ENCODE measurements at regions not wholly inside any gene's neighbourhood (a gene's known extent, or its start where the extent isn't known, plus 50 kb on each side); places are given as distances from the start of the nearest gene placed in this dataset.

DNA sequence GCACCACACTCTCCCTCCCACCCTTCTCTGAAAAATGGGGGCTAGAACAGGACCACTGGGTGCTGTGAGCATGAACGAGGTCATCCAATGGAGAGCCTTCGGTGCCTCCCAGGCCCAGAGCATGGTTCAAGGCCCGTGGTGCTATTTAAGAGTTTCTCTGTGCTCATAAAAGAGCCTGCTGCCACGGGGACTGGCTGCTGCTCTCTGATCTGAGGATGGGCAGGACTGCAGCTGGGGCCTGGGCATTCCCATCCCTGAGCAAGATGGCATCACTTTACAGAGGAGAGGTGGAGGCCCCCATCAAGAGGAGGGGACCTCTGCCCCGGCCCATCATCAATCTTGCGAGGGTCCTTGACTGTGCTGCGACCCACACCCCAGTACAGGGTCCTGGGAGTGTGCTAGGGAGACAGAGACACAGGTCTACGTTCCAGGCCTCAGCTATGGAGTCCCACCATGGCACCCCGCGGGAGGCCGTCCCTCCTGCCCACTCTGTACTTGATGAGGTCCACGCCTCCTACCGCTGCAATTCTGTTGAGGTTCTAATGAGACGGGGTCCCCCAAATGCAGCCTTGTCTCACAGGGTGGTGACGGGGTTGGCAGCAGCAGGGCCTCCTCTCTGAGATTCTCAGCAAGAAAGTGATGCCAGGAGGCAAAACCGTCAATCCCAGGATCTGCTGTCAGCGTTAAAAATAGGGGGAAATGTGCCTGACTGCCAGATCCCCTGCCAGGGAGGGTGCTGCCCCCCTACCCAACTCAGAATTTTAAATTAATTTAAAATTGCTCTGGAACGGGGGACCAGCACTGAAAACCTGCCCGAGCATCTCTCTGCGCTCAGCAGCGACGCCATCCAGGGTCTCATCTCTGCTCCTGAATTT is 405.4 kb downstream of the SHANK2 start:
- no peak overlapping the region for H3K9ac ChIP-seq (ENCODE audit: extremely low read depth, insufficient read length, low read length)
- H2AFZ ChIP-seq (ENCODE audit: low read length) = no peak overlapping the region
- no peak for TF ChIP-seq CTCF (conservative IDR thresholded peaks at IDR 0.05)
- H3T11ph ChIP-seq (ENCODE audit: low read length) = no peak overlapping the region
- no peak overlapping the region for H3K18ac ChIP-seq (ENCODE audit: insufficient read length, low read depth, low read length)
- no peaks in the 10 kb centered on the region for H3K4me1 ChIP-seq (ENCODE audit: insufficient read depth, low read length)
- H3K79me1 ChIP-seq (ENCODE audit: insufficient read depth, low read depth, low read length, poor library complexity, severe bottlenecking) = no peaks in the 10 kb centered on the region
- no peak overlapping the region for H4K5ac ChIP-seq (ENCODE audit: insufficient read length, low read depth, low read length)
- no peak overlapping the region; the same call in 1 of the 2 replicates for H3K14ac ChIP-seq (ENCODE audit: insufficient read depth, low read length)
- WGBS (ENCODE audit: extremely low coverage, insufficient read length, low lambda C conversion rate) = no CpG with 5 or more reads among the region's 22 CpGs
- H3K4me3 Mint-ChIP-seq = no peak overlapping the region
- no peak overlapping the region for H2AK5ac ChIP-seq (ENCODE audit: insufficient read length, low read length)
- H3K23me2 ChIP-seq (ENCODE audit: insufficient read length, low read depth, low read length, poor library complexity, severe bottlenecking) = no peaks in the 10 kb centered on the region
- H2BK12ac ChIP-seq (ENCODE audit: insufficient read length, low read depth, low read length) = no peak overlapping the region
- H4K91ac ChIP-seq (ENCODE audit: insufficient read length, low read depth, low read length) = no peak overlapping the region
- H3K9me3 Mint-ChIP-seq = no peaks in the 10 kb centered on the region
- H3K79me2 ChIP-seq (ENCODE audit: insufficient read depth, low read length) = no peaks in the 10 kb centered on the region
- peaks cover 8 to 23% of the 10 kb centered on the region in 2 experiments for H3K4me1 Mint-ChIP-seq
- no peaks in the 10 kb centered on the region for H3K36me3 Mint-ChIP-seq (ENCODE audit: insufficient read depth in 1 of 3, low read depth in 3 of 3)
- no peaks in the 10 kb centered on the region for H3K9me3 ChIP-seq (ENCODE audit: control insufficient read depth, low read depth, low read length)
- no peak overlapping the region for H3K23ac ChIP-seq (ENCODE audit: insufficient read length, low read depth, low read length)
- H4K20me1 ChIP-seq (ENCODE audit: control insufficient read depth, insufficient read depth, insufficient read length) = no peaks in the 10 kb centered on the region
- H3K27me3 Mint-ChIP-seq (ENCODE audit: low read depth) = no peaks in the 10 kb centered on the region; the same call in 1 of the 2 replicates
- no peak overlapping the region for H3K27ac Mint-ChIP-seq
- H2BK5ac ChIP-seq (ENCODE audit: insufficient read length, low read length) = no peak overlapping the region
- no peak overlapping the region for H3K4me2 ChIP-seq (ENCODE audit: insufficient read depth, insufficient read length, low read length)
- no peak overlapping the region for H3K4ac ChIP-seq (ENCODE audit: low read depth, low read length)
- no peak overlapping the region for H4K8ac ChIP-seq (replicated peaks; ENCODE audit: insufficient read length, low read depth, low read length)
- no peak overlapping the region for H3K56ac ChIP-seq (ENCODE audit: insufficient read length, low read depth, low read length)
- no peak for DNase-seq
- H2BK120ac ChIP-seq (ENCODE audit: low read depth, low read length, poor library complexity, severe bottlenecking) = no peak overlapping the region
- H3K27me3 ChIP-seq (ENCODE audit: insufficient read depth, low read length) = no peaks in the 10 kb centered on the region
- no peak overlapping the region for H2BK20ac ChIP-seq (ENCODE audit: low read depth, low read length, poor library complexity, severe bottlenecking)
- H3K27ac ChIP-seq (ENCODE audit: insufficient read length, low read depth, low read length) = no peak overlapping the region
- H2BK15ac ChIP-seq (ENCODE audit: low read depth, low read length) = no peak overlapping the region
